HG03354 (cell line): ENCODE measurements at regions not wholly inside any gene's neighbourhood (a gene's known extent, or its start where the extent isn't known, plus 50 kb on each side); places are given as distances from the start of the nearest gene placed in this dataset.
"Not testable (repeated sequence)": the region's sequence is repeated elsewhere in the genome, so short reads cannot be mapped to it uniquely, and the experiment has no call there.

Source experiments
- ATAC-seq: cut with Tn5 transposase; IDR thresholded peaks from one replicate; pipeline ENCODE4 v1.9.1; 2021; ENCODE audit warnings: mild to moderate bottlenecking; ENCODE audit not compliant: unreplicated experiment, poor library complexity, severe bottlenecking

DNA sequence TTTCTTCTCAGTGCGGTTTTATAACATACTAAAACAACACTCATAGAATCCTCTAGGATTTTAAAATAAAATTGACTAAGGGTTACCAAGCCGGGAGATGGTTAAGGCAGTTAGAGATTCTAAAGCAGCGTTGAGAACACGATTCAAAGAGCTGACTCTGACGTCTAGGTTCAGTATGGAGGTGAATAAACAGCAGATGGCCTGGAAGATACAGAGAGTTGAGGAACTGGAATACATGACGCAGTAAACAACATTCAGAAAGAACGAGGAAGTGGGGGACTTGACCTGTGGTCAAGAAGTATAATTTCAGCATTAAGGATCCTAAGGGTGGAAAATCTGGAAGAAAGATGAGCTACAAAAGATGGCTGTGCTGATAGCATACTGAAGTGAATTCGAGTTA is 68.4 kb upstream of the NBPF26 start:
- not testable (repeated sequence) for ATAC-seq

DNA sequence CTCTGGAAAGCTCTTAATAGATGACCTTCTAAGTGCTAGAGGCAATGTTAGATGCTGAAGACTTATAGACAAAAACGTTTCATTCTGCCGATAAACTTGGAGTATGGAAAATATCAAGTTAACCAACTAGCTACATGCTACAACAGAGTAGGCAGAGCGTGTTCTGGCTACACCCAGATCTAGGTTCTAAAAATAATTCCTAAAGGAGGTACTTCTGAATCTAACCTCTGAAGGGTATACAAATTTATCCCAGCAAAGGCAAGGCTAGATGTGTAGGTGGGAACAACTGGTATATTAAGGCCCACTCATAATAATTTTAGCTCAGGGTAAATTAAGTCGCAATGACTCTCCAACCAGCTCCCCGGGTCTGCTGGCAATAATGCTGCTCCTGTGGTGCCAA is 67.6 kb upstream of the NBPF26 start:
- not testable (repeated sequence) for ATAC-seq

DNA sequence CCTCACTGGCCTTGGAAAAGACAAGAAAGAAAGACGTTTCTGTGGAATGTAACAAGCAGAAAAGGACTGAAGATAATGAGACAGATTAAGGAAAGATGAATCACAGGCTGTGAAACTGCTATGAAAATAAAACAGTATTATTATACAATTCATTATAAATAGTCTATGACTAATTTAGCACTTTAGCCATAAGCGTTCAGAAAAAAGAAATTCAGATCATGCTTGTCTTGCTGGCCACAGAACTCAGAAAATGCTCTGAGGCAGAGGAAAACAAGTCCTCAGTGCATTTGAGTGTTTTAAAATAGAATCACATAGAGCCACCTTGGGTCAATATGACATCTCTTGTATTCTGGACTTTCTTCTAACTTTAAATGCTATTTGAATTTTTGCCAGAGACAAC is 65.9 kb upstream of the NBPF26 start:
- ATAC-seq: not testable (repeated sequence)

DNA sequence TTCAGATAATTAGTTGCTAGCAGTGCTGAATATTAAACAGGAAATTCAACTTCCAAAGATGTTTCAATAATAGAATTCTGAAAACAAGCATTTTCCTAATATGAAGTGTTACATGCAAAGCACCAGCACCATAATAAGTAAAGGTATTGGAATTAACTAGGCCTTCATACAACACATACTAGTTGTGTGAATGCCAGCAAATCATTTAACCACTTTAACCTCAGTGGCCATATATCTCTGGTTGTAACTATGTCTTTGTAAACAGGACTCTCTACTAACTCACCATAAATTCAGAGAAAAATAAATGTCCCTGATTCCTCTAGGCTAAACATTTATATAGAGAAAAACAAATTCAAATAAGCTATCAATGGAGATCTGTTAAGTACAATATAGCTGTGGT is 65.1 kb upstream of the NBPF26 start:
- ATAC-seq: not testable (repeated sequence)

DNA sequence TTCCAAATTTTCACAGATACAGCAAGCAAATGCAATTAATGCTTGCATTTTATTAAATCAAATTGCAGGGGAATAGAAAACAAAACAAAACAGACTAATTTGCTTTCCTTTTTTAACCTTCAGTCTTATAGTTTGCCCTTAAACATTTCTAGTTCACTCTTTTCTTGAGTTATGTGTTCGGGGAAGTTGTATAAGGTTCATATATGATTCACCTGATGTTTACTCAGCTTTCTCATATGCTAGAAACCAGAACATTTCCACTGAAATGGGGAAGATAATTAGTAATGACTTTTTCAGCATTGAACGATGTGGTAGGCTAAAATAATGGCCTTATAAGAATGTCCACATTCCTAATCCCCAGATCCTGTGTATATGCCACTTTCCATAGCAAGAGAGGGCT is 64.6 kb upstream of the NBPF26 start:
- not testable (repeated sequence) for ATAC-seq

DNA sequence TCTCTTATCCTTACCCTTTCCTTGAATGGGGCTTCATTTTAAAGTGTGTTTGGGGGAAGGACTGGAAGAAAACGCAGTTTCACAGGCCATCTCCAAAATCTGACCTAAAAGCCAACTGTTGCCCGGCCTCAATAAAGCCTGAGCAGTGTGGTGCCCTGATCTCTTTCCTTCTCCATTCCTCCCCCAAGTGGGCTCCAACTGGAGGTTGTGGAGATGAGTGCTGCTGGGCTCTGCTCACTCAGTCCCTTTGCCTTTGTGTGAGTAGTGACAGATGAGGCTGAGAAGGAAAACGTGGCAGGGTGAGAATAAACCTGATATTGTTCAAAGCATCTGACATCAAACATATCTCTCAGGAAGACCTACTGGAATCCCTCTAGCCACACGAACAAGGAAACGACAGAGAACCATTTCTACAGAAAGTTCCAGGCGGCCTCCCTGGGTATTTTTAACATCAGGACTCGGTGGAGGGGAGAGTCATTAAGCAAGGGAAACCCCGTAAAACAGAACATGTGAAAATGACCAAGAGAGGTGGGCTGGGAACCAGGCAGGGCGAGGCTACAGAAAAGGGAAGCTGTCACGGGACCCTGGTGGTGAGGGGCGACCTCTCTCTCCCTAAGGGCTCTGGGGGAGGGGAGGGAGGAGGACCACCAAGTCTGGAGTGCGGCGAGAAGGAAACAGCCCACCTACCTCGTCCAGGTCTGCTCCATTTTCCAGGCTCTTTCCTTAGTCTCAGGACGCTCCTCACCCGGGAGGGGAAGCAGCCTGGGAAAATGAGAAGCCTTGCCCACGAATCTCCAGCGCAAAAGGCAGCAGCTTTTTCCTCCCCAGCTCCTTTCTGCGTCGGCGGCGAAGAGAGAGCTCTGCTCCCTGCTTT is 59.1 kb upstream of the NBPF26 start:
- not testable (repeated sequence) for ATAC-seq

DNA sequence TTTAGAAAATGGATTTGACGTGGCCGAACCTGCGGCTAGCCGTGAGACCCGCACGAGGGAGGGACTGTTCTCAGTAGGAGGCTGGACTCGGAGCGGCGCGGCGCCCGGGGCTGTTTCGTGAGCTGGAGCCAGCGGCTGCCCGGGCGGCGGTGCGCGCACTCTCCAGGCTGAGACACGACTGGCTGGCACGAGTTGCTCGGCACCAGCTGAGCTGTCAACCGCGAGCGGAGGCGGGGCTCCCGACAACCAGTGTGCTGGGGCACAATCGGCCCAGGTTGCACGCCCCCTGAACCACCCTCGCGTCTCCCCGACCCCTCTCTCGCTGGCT is 58.5 kb upstream of the NBPF26 start:
- peak; percentile 62 for ATAC-seq

DNA sequence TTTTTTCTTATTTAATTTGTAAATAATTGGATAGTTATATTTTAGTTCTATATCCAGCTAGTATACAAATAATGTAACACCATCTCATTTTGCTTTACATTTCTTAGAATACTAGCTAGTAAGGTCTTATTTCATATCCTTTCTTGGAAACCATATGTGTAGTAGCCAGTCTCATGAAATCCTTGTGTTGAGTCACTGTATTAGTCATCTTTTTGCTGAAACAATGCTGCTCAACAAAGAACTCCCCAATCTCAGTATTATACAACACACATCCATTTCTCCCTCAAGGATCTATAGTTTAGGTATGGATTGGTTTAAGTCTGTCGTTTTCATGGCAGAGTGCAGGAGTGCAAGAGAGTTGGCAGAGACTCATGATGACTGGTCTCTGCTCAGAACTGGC is 55.6 kb upstream of the NBPF26 start:
- ATAC-seq: not testable (repeated sequence)
